ENCODE measurements at regions not wholly inside any gene's neighbourhood (a gene's known extent, or its start where the extent isn't known, plus 50 kb on each side); places are given as distances from the start of the nearest gene placed in this dataset.

GRCh38 chr4:43332052-43332425 is 439.5 kb downstream of the GRXCR1 start:
- TF ChIP-seq CTCF (conservative IDR thresholded peaks at IDR 0.05; ENCODE audit: low read length) (no peak), EZH2phosphoT487 (IDR thresholded peaks at IDR 0.05; ENCODE audit: borderline replicate concordance, low read depth, low read length) (no peak)
